ENCODE measurements at regions not wholly inside any gene's neighbourhood (a gene's known extent, or its start where the extent isn't known, plus 50 kb on each side); places are given as distances from the start of the nearest gene placed in this dataset.

GRCh38 chr4:155481150-155481549, 104.4 kb upstream of the MAP9 start:
- H3K4me3 ChIP-seq, result no peak overlapping the region

GRCh38 chr4:155479835-155480234, 103.1 kb upstream of the MAP9 start:
- Histone ChIP-seq H3K27ac (no peak overlapping the region), H3K36me3 (no peaks in the 10 kb centered on the region), H3K27me3 (no peaks in the 10 kb centered on the region), H3K9me3 (no peaks in the 10 kb centered on the region), H3K4me3 (no peak overlapping the region), H3K4me1 (no peaks in the 10 kb centered on the region)
- TF ChIP-seq CTCF (IDR thresholded peaks at IDR 0.05), result no peak
- DNase-seq (ENCODE audit: low spot score), result no peak

More at GRCh38 chr4:155481150-155481549, 104.4 kb upstream of the MAP9 start:
- H3K27ac ChIP-seq, result no peak overlapping the region
- no peaks in the 10 kb centered on the region for H3K36me3 ChIP-seq
- no peaks in the 10 kb centered on the region for H3K4me1 ChIP-seq
- H3K27me3 ChIP-seq, result no peaks in the 10 kb centered on the region
- H3K9me3 ChIP-seq, result no peaks in the 10 kb centered on the region
- DNase-seq (ENCODE audit: low spot score), result no peak
- TF ChIP-seq CTCF (IDR thresholded peaks at IDR 0.05), result no peak

GRCh38 chr4:155478336-155478835, 101.6 kb upstream of the MAP9 start:
- DNase-seq (ENCODE audit: low spot score), result no peak
- no peaks in the 10 kb centered on the region for H3K36me3 ChIP-seq
- H3K9me3 ChIP-seq, result no peaks in the 10 kb centered on the region
- no peaks in the 10 kb centered on the region for H3K4me1 ChIP-seq
- no peaks in the 10 kb centered on the region for H3K27me3 ChIP-seq
- H3K4me3 ChIP-seq, result no peak overlapping the region
- no peak overlapping the region for H3K27ac ChIP-seq
- no peak for TF ChIP-seq CTCF (IDR thresholded peaks at IDR 0.05)

GRCh38 chr4:155474758-155475157, 98.0 kb upstream of the MAP9 start:
- no peaks in the 10 kb centered on the region for H3K9me3 ChIP-seq
- DNase-seq (ENCODE audit: low spot score), result no peak
- H3K4me3 ChIP-seq, result no peak overlapping the region
- no peaks in the 10 kb centered on the region for H3K27me3 ChIP-seq
- H3K36me3 ChIP-seq, result no peaks in the 10 kb centered on the region
- TF ChIP-seq CTCF (IDR thresholded peaks at IDR 0.05), result no peak
- no peaks in the 10 kb centered on the region for H3K4me1 ChIP-seq
- H3K27ac ChIP-seq, result no peak overlapping the region

DNA sequence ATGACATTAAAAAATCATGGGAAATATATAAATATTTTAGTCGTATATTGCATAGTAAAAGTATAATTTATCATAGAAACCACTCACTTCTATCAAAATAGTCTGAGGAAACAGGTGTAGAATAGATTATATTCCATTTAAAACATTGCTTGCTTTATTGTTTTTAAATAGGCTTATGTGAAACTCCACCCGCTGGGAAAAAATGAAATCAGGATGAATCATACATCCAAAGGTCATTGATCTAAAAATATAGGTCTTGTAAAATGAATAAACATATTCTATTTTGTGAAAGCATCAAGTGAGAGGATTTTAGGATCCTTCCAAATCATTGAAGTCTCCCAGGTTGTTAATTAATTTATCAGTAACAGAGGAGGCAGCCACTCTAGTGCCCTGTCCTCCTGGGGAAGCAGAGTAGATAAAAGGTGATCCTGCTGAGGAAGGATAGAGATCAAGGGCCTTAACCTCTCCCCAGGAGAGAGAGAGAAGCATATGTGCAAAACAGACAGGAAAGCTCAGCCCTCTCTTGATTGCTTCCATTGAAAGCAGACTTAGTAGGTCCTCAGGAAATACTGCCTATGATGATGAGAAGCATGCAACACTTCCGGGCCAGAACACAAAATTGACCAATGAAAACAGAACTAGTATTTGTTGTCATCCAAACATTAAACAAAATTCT, 96.8 kb upstream of the MAP9 start:
- H3K36me3 ChIP-seq, result no peaks in the 10 kb centered on the region
- no peaks in the 10 kb centered on the region for H3K27me3 ChIP-seq
- no peak overlapping the region for H3K27ac ChIP-seq
- no peak for TF ChIP-seq CTCF (IDR thresholded peaks at IDR 0.05)
- DNase-seq (ENCODE audit: low spot score), result no peak
- H3K9me3 ChIP-seq, result no peaks in the 10 kb centered on the region
- H3K4me3 ChIP-seq, result no peak overlapping the region
- H3K4me1 ChIP-seq, result no peaks in the 10 kb centered on the region

GRCh38 chr4:155468282-155468681, 91.5 kb upstream of the MAP9 start:
- DNase-seq (ENCODE audit: low spot score), result no peak
- Histone ChIP-seq H3K4me3 (no peak overlapping the region), H3K27ac (no peak overlapping the region), H3K36me3 (no peaks in the 10 kb centered on the region), H3K27me3 (no peaks in the 10 kb centered on the region), H3K9me3 (no peaks in the 10 kb centered on the region), H3K4me1 (no peaks in the 10 kb centered on the region)
- no peak for TF ChIP-seq CTCF (IDR thresholded peaks at IDR 0.05)
